ENCODE measurements at regions not wholly inside any gene's neighbourhood (a gene's known extent, or its start where the extent isn't known, plus 50 kb on each side); places are given as distances from the start of the nearest gene placed in this dataset.

DNA sequence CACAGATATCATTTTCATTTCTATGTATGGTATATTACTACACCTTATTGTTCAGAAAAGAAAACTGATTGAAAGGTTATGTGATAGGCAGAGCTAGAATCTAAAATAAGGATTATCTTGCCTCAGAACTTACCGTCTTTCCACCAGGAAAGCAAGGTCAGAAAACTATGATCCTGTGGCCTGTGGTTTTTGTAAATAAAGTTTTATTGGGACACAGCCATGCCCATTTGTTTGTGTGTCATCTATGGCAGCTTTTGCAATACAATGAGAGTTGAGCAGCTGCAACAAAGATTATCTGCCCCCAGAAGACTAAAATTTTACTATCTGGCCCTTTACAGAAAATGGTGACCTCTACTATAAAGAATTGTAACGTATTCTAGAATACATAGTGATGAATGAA is 314.7 kb upstream of the SLCO3A1 start:
- no peak for DNase-seq (ENCODE audit: low read depth in 1 of 2, low spot score in 1 of 2)
- H3K4me1 ChIP-seq (ENCODE audit: low read depth) = peaks cover 7% of the 10 kb centered on the region

DNA sequence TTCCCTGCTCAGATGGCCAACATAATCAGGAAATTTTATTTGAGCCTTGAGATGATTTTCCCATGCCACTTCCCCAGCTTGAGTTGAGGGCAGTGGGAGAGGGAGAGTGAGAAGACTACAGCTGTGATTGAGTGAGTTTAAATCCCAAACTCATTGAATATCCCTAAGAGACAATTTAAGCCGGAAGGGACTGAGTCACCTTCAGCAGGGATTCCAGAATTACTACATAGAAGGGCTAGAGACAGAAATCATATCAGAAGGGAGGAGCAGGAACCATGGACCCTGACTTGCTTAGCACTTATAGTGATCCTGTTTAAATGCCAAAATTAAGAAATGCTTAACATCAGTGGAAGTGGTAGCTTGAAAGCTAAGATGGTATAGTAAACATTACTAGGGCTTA is 312.2 kb upstream of the SLCO3A1 start:
- Histone ChIP-seq H3K9me3 (ENCODE audit: low read depth) (no peaks in the 10 kb centered on the region), H3K27me3 (no peaks in the 10 kb centered on the region), H3K27ac (no peak overlapping the region), H3K4me1 (ENCODE audit: low read depth) (peaks cover 7% of the 10 kb centered on the region), H3K4me3 (no peak overlapping the region), H3K36me3 (no peaks in the 10 kb centered on the region)
- no peak for DNase-seq (ENCODE audit: low read depth in 1 of 2, low spot score in 1 of 2)
- TF ChIP-seq, protein P1, sequence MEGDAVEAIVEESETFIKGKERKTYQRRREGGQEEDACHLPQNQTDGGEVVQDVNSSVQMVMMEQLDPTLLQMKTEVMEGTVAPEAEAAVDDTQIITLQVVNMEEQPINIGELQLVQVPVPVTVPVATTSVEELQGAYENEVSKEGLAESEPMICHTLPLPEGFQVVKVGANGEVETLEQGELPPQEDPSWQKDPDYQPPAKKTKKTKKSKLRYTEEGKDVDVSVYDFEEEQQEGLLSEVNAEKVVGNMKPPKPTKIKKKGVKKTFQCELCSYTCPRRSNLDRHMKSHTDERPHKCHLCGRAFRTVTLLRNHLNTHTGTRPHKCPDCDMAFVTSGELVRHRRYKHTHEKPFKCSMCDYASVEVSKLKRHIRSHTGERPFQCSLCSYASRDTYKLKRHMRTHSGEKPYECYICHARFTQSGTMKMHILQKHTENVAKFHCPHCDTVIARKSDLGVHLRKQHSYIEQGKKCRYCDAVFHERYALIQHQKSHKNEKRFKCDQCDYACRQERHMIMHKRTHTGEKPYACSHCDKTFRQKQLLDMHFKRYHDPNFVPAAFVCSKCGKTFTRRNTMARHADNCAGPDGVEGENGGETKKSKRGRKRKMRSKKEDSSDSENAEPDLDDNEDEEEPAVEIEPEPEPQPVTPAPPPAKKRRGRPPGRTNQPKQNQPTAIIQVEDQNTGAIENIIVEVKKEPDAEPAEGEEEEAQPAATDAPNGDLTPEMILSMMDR (IDR thresholded peaks at IDR 0.05; ENCODE audit: low read depth, low read length) = no peak

More for the DNA sequence above, 314.7 kb upstream of the SLCO3A1 start:
- H3K27ac ChIP-seq = no peak overlapping the region
- no peak overlapping the region for H3K4me3 ChIP-seq
- TF ChIP-seq, protein P1 (IDR thresholded peaks at IDR 0.05; ENCODE audit: low read depth, low read length) = no peak
- H3K9me3 ChIP-seq (ENCODE audit: low read depth) = no peaks in the 10 kb centered on the region
- no peaks in the 10 kb centered on the region for H3K27me3 ChIP-seq
- no peaks in the 10 kb centered on the region for H3K36me3 ChIP-seq

DNA sequence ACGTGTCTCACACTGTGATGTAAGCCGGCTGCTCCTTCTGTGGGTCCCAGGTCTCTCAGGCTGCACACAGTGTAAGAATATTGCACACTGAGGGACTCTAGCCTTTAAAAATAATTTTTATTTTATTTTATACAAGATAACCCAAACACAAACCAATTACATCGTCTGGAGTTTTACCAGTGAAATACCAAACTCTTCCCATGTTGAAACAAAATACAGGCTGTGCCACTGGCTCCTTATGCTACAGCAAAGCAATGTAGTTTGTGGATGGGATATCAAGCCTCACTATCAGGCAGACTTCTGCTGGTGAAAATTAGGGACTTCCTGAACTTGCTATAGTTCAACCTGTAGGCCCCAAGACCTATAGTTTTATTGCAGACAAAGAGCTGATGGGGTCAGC is 311.3 kb upstream of the SLCO3A1 start:
- Histone ChIP-seq H3K27ac (no peak overlapping the region), H3K4me3 (no peak overlapping the region), H3K9me3 (ENCODE audit: low read depth) (no peaks in the 10 kb centered on the region), H3K36me3 (no peaks in the 10 kb centered on the region), H3K4me1 (ENCODE audit: low read depth) (no peaks in the 10 kb centered on the region), H3K27me3 (no peaks in the 10 kb centered on the region)
- DNase-seq (ENCODE audit: low read depth in 1 of 2, low spot score in 1 of 2) = no peak
- TF ChIP-seq, protein P1 (IDR thresholded peaks at IDR 0.05; ENCODE audit: low read depth, low read length) = no peak

DNA sequence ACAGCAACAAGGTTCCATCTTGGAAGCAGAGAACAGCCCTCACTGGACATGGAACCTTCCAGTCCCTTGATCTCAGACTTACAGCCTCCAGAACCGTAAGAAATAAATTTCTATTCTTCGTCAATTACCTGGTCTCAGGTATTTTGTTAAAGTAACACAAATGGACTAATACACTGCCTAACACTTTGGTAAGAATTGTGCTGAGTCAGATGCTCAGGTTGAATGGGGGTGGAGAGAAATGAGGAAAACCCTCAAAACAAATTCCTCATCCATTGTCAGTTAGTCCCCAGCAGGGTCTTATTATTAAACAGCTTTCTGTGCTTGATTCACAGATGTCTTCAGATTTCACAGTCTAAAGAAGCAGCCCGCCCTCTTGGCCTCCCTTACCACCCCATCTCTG is 306.2 kb upstream of the SLCO3A1 start:
- Histone ChIP-seq H3K27me3 (no peaks in the 10 kb centered on the region), H3K4me1 (ENCODE audit: low read depth) (no peaks in the 10 kb centered on the region), H3K36me3 (no peaks in the 10 kb centered on the region), H3K27ac (no peak overlapping the region), H3K9me3 (ENCODE audit: low read depth) (no peaks in the 10 kb centered on the region), H3K4me3 (no peak overlapping the region)
- TF ChIP-seq, protein P1 (IDR thresholded peaks at IDR 0.05; ENCODE audit: low read depth, low read length) = no peak
- DNase-seq (ENCODE audit: low read depth in 1 of 2, low spot score in 1 of 2) = no peak

DNA sequence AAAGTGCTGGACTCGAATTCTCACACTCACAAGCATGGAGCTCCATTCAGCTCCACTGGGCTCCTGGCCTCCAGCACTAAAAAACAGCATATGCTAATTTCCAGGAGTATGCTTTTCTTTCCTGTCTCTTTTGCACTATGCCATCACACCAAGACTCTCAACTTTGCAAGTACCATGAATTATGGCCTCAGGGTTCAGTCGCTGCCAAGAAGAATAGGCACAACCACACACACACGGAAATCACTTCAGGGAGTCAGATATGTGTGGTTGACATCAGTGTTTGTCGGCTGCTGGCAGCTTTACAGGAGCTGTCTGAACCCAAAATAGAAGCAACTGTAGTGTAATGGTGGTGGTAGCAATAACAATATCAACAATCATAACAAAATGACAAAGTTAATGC is 305.0 kb upstream of the SLCO3A1 start:
- Histone ChIP-seq H3K9me3 (ENCODE audit: low read depth) (no peaks in the 10 kb centered on the region), H3K27ac (no peak overlapping the region), H3K4me3 (no peak overlapping the region), H3K27me3 (no peaks in the 10 kb centered on the region), H3K4me1 (ENCODE audit: low read depth) (no peaks in the 10 kb centered on the region), H3K36me3 (no peaks in the 10 kb centered on the region)
- TF ChIP-seq, protein P1 (IDR thresholded peaks at IDR 0.05; ENCODE audit: low read depth, low read length) = no peak
- no peak for DNase-seq (ENCODE audit: low read depth in 1 of 2, low spot score in 1 of 2)

DNA sequence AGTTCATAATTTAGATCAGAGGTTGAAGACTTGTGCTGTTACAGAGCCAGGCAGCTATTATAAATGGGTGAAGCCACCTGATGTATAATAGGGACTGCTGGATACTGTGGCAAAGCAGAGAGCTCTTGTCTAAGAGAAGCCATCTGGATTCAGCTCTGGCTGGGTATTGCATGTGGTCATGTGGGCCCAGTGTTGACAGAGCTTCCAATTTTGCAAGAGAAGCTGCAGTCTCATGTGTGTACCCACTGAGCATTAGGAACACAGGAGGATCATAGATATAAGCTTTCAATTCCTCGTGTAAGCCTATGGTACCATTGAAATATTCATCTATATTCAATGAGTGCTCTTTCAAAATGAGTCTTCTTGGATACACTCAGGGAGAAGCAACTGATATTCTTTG is 303.9 kb upstream of the SLCO3A1 start:
- no peak for DNase-seq (ENCODE audit: low read depth in 1 of 2, low spot score in 1 of 2)
- H3K9me3 ChIP-seq (ENCODE audit: low read depth) = no peaks in the 10 kb centered on the region
- H3K27me3 ChIP-seq = no peaks in the 10 kb centered on the region
- no peak overlapping the region for H3K4me3 ChIP-seq
- no peaks in the 10 kb centered on the region for H3K4me1 ChIP-seq (ENCODE audit: low read depth)
- TF ChIP-seq, protein P1 (IDR thresholded peaks at IDR 0.05; ENCODE audit: low read depth, low read length) = no peak
- H3K27ac ChIP-seq = no peak overlapping the region
- no peaks in the 10 kb centered on the region for H3K36me3 ChIP-seq

Data from cardiac muscle cell (in vitro differentiated cells and primary cell).